Lung (tissue), 11 donors: ENCODE measurements at regions not wholly inside any gene's neighbourhood (a gene's known extent, or its start where the extent isn't known, plus 50 kb on each side); places are given as distances from the start of the nearest gene placed in this dataset.

Source experiments
- ATAC-seq: fragments of 200-7000 bp; cut with Tn5 transposase; one replicate; pipeline ENCODE4 v1.9.1; 2020; ENCODE audit warnings: moderate number of reproducible peaks; ENCODE audit not compliant: insufficient read depth, low FRiP score
- DNase-seq, 3 donors: peaks; one replicate each; pipeline ENCODE4 v3.0.0-alpha.2; 2013 to 2017
- H3K27ac ChIP-seq, 2 donors: one replicate each; pipeline ENCODE4 v1.5.1; 2013; ENCODE audit warnings: mild to moderate bottlenecking in 2 of 2, moderate library complexity in 2 of 2, control low read depth in 1 of 2, inconsistent platforms in 1 of 2, low read depth in 1 of 2, low read length in 1 of 2
- H3K27me3 ChIP-seq, 3 donors: one replicate each; pipeline ENCODE4 v1.5.1; 2013; ENCODE audit warnings: low read length in 2 of 3; ENCODE audit not compliant: control insufficient read depth in 3 of 3, insufficient read depth in 3 of 3
- H3K36me3 ChIP-seq, 4 donors: one replicate each; pipeline ENCODE4 v1.5.1; 2013; ENCODE audit warnings: low read length in 4 of 4, mild to moderate bottlenecking in 1 of 4, moderate library complexity in 1 of 4; ENCODE audit not compliant: control insufficient read depth in 4 of 4, insufficient read depth in 4 of 4
- H3K4me1 ChIP-seq, 5 donors: one replicate each; pipeline ENCODE4 v1.5.1; 2013; ENCODE audit warnings: low read length in 5 of 5, mild to moderate bottlenecking in 2 of 5, moderate library complexity in 1 of 5; ENCODE audit not compliant: control insufficient read depth in 5 of 5, insufficient read depth in 5 of 5
- H3K4me3 ChIP-seq: one replicate; pipeline ENCODE4 v1.5.1; 2013; ENCODE audit warnings: mild to moderate bottlenecking, control low read depth, moderate library complexity
- H3K9ac ChIP-seq, 2 donors: one replicate each; pipeline ENCODE4 v1.5.1; 2013; ENCODE audit warnings: low read length in 2 of 2, control low read depth in 1 of 2; ENCODE audit not compliant: insufficient read depth in 1 of 2
- H3K9me3 ChIP-seq, 4 donors: one replicate each; pipeline ENCODE4 v1.5.1; 2013; ENCODE audit warnings: low read length in 3 of 4, mild to moderate bottlenecking in 1 of 4, moderate library complexity in 1 of 4; ENCODE audit not compliant: control insufficient read depth in 4 of 4, insufficient read depth in 3 of 4
- CTCF ChIP-seq: IDR thresholded peaks from 2 replicates; pipeline ENCODE4 v1.5.1; 2012; ENCODE audit warnings: mild to moderate bottlenecking; ENCODE audit errors: control extremely low read depth, extremely low read depth
- WGBS, 2 donors: extraction: QIAGEN DNeasy Blood & Tissue Kit; methylation state at CpG; one replicate each; pipeline ENCODE4 v1.1.7; 2013; 5-methylcytosine and 5-hydroxymethylcytosine counted together
- donor health status: control.
- donor health status: control.
- donor health status: Bipolar disorder and iron deficiency.
- donor health status: healthy.
- donor health status: DM: yes; HTN: yes; CAD: no.

- Histone ChIP-seq H3K9me3 (peaks cover 0 to 6% (median 2%) of the 10 kb centered on the region in 4 donors), H3K4me1 (no peaks in the 10 kb centered on the region), H3K4me3 (no peak overlapping the region), H3K27me3 (peaks cover 0 to 4% (median 0%) of the 10 kb centered on the region in 3 donors), H3K9ac (no peak overlapping the region), H3K36me3 (no peaks in the 10 kb centered on the region), H3K27ac (no peak overlapping the region)
- TF ChIP-seq CTCF, result no peak
- ATAC-seq, result no peak
- DNase-seq, result no peak
- 61 to 86% methylated on average over 1 of the region's 1 CpG for WGBS, 2 donors
Measured at GRCh38 chrX:38943120-38943519, 141.9 kb downstream of the MID1IP1 start.

- Histone ChIP-seq H3K27me3 (peaks cover 0 to 8% (median 4%) of the 10 kb centered on the region in 3 donors), H3K4me1 (no peaks in the 10 kb centered on the region), H3K36me3 (no peaks in the 10 kb centered on the region), H3K4me3 (no peak overlapping the region), H3K27ac (no peak overlapping the region), H3K9me3 (peaks cover 0 to 4% (median 0%) of the 10 kb centered on the region in 4 donors), H3K9ac (no peak overlapping the region)
- ATAC-seq (no peak), DNase-seq (no peak)
- TF ChIP-seq CTCF, result no peak
Measured at GRCh38 chrX:38948046-38948445, 146.8 kb downstream of the MID1IP1 start.

GRCh38 chrX:38954520-38954919 lies 153.3 kb downstream of the MID1IP1 start:
- WGBS, 2 donors, result 75 to 98% methylated on average over 2 of the region's 2 CpGs
- Histone ChIP-seq H3K4me1 (no peaks in the 10 kb centered on the region), H3K9me3 (peaks cover 0 to 4% (median 0%) of the 10 kb centered on the region in 4 donors), H3K4me3 (no peak overlapping the region), H3K27ac (no peak overlapping the region), H3K36me3 (no peaks in the 10 kb centered on the region), H3K27me3 (peaks cover 0 to 13% (median 8%) of the 10 kb centered on the region in 3 donors), H3K9ac (no peak overlapping the region)
- ATAC-seq (no peak), DNase-seq (no peak)
- no peak for TF ChIP-seq CTCF

GRCh38 chrX:38959736-38960135 lies 158.5 kb downstream of the MID1IP1 start:
- no peak for TF ChIP-seq CTCF
- ATAC-seq (no peak), DNase-seq (peak in 2 of 3 donors; percentile 5 to 15)
- Histone ChIP-seq H3K4me3 (no peak overlapping the region), H3K4me1 (peaks cover 0 to 4% (median 0%) of the 10 kb centered on the region in 5 donors), H3K36me3 (no peaks in the 10 kb centered on the region), H3K9me3 (peaks cover 0 to 9% (median 0%) of the 10 kb centered on the region in 4 donors), H3K27me3 (peaks cover 0 to 5% (median 2%) of the 10 kb centered on the region in 3 donors), H3K9ac (no peak overlapping the region), H3K27ac (peak overlapping the region in 1 of 2 donors; percentile 21)
- 70 to 94% methylated on average over 1 of the region's 1 CpG for whole genome bisulfite sequencing, 2 donors
